Brain microvascular endothelial cell (primary cell): ENCODE measurements at regions not wholly inside any gene's neighbourhood (a gene's known extent, or its start where the extent isn't known, plus 50 kb on each side); places are given as distances from the start of the nearest gene placed in this dataset.

Experiments
- DNase-seq: peaks from one replicate; pipeline ENCODE4 v3.0.0-alpha.2; 2020
- H3K27ac ChIP-seq: fragments of 250-450 bp; sonication (Bioruptor Pico); 2 replicates; pipeline ENCODE4 v1.5.1; 2020; ENCODE audit warnings: mild to moderate bottlenecking, moderate library complexity
- H3K27me3 ChIP-seq: fragments of 250-450 bp; sonication (Bioruptor Pico); replicated peaks from 2 replicates; pipeline ENCODE4 v1.5.1; 2020; ENCODE audit warnings: mild to moderate bottlenecking
- H3K36me3 ChIP-seq: fragments of 250-450 bp; sonication (Bioruptor Pico); replicated peaks from 2 replicates; pipeline ENCODE4 v1.5.1; 2020; ENCODE audit warnings: mild to moderate bottlenecking
- H3K4me3 ChIP-seq: 2 replicates; pipeline ENCODE4 v1.5.1; 2011; ENCODE audit warnings: low read depth, mild to moderate bottlenecking, control low read depth, low read length, moderate library complexity
- in situ Hi-C: cut with HindIII; loops from 2 replicates; pipeline ENCODE4 v1.10.0; 2017; ENCODE audit warnings: low sequenced_read_pairs, low pct_ligation_motif_present
- TF ChIP-seq, protein P1 (sequence below): IDR thresholded peaks from 2 replicates; pipeline ENCODE4 v1.5.1; 2011; ENCODE audit warnings: low read depth, mild to moderate bottlenecking, moderate library complexity, low read length, control low read depth, inconsistent platforms; ENCODE audit errors: missing control alignments

DNA sequence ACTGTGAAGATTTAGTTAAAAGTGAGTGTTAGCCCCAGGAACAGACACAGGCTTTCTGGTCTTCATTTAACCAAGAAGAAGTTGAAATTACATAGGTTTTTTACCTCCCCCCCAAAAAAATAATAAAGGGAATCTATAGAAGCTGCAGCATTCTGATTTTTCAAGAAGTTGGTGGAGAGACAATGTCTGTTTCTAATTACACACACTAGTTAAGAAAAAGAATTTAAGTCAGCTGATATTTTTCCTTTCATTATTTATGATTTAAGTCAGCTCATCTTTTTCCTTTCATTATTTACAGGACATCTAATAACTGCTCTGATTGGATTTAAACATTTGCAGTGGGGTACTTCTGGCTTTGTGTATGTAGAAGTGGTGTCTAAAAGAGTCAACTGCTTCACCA lies 201.4 kb upstream of the NRP1 start:
- TF ChIP-seq, protein P1, sequence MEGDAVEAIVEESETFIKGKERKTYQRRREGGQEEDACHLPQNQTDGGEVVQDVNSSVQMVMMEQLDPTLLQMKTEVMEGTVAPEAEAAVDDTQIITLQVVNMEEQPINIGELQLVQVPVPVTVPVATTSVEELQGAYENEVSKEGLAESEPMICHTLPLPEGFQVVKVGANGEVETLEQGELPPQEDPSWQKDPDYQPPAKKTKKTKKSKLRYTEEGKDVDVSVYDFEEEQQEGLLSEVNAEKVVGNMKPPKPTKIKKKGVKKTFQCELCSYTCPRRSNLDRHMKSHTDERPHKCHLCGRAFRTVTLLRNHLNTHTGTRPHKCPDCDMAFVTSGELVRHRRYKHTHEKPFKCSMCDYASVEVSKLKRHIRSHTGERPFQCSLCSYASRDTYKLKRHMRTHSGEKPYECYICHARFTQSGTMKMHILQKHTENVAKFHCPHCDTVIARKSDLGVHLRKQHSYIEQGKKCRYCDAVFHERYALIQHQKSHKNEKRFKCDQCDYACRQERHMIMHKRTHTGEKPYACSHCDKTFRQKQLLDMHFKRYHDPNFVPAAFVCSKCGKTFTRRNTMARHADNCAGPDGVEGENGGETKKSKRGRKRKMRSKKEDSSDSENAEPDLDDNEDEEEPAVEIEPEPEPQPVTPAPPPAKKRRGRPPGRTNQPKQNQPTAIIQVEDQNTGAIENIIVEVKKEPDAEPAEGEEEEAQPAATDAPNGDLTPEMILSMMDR: no peak
- H3K36me3 ChIP-seq: no peaks in the 10 kb centered on the region
- no peak overlapping the region for H3K4me3 ChIP-seq
- in situ Hi-C loops: no loop called here
- no peaks in the 10 kb centered on the region for H3K27me3 ChIP-seq
- H3K27ac ChIP-seq: no peak overlapping the region
- DNase-seq: no peak

- in situ Hi-C loops: no loop called here
- Histone ChIP-seq H3K27ac (no peak overlapping the region), H3K36me3 (no peaks in the 10 kb centered on the region), H3K4me3 (no peak overlapping the region), H3K27me3 (no peaks in the 10 kb centered on the region)
- DNase-seq: no peak
- TF ChIP-seq, protein P1: no peak
These were observed 199.9 kb upstream of the NRP1 start for GRCh38 chr10:33534416-33534815.

- H3K4me3 ChIP-seq: no peak overlapping the region
- H3K27ac ChIP-seq: no peak overlapping the region
- no peaks in the 10 kb centered on the region for H3K36me3 ChIP-seq
- no peak for DNase-seq
- in situ Hi-C loops: no loop called here
- TF ChIP-seq, protein P1: no peak
- no peaks in the 10 kb centered on the region for H3K27me3 ChIP-seq
These were observed 199.1 kb upstream of the NRP1 start for GRCh38 chr10:33533612-33534011.

GRCh38 chr10:33532901-33533300 lies 198.4 kb upstream of the NRP1 start:
- H3K27ac ChIP-seq: no peak overlapping the region
- in situ Hi-C loops: no loop called here
- no peak overlapping the region for H3K4me3 ChIP-seq
- H3K27me3 ChIP-seq: no peaks in the 10 kb centered on the region
- H3K36me3 ChIP-seq: no peaks in the 10 kb centered on the region
- DNase-seq: no peak
- TF ChIP-seq, protein P1: no peak

DNA sequence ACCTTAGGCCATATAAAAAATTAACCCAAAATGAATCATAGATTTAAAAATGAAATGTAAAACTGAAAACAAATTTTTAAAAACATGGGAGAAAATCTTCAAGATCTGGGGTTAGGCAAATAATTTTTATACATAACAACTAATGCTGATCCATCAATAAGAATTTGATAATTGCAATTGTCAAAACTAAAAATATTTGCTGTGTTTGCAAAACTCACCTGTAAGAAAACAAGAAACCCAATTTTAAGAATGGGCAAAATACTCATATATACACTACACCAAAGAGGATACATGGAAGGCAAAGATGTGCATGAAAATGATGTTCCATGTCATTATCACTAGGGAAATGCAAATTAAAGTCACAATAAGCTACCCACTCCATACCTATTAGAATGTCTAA lies 194.8 kb upstream of the NRP1 start:
- Histone ChIP-seq H3K4me3 (no peak overlapping the region), H3K27me3 (no peaks in the 10 kb centered on the region), H3K36me3 (no peaks in the 10 kb centered on the region), H3K27ac (no peak overlapping the region)
- no peak for DNase-seq
- TF ChIP-seq, protein P1: no peak
- in situ Hi-C loops: no loop called here

GRCh38 chr10:33524966-33525365 lies 190.5 kb upstream of the NRP1 start:
- Histone ChIP-seq H3K27ac (no peak overlapping the region), H3K4me3 (no peak overlapping the region), H3K36me3 (no peaks in the 10 kb centered on the region), H3K27me3 (no peaks in the 10 kb centered on the region)
- no peak for DNase-seq
- in situ Hi-C loops: no loop called here
- TF ChIP-seq, protein P1: no peak
